Neural progenitor cell (in vitro differentiated cells): ENCODE measurements at regions not wholly inside any gene's neighbourhood (a gene's known extent, or its start where the extent isn't known, plus 50 kb on each side); places are given as distances from the start of the nearest gene placed in this dataset.

Experiments
- DNase-seq: peaks from one replicate; pipeline ENCODE4 v3.0.0-alpha.2; 2016; ENCODE audit warnings: low spot score
- H2AFZ ChIP-seq: fragments of 200-600 bp; sonication (generic); replicated peaks from 2 replicates; pipeline ENCODE4 v1.6.1; 2016; ENCODE audit warnings: antibody characterized with exemption
- H3F3A ChIP-seq: fragments of 200-600 bp; sonication (generic); 2 replicates; pipeline ENCODE4 v1.6.1; 2016; ENCODE audit warnings: antibody characterized with exemption, low read depth
- H3K27ac ChIP-seq: fragments of 200-600 bp; sonication (generic); 2 replicates; pipeline ENCODE4 v1.5.1; 2016; ENCODE audit warnings: mild to moderate bottlenecking
- H3K27me3 ChIP-seq: fragments of 200-600 bp; sonication (generic); 2 replicates; pipeline ENCODE4 v1.6.1; 2016; ENCODE audit warnings: mild to moderate bottlenecking, moderate library complexity
- H3K36me3 ChIP-seq: fragments of 200-600 bp; sonication (generic); 2 replicates; pipeline ENCODE4 v1.5.1; 2016
- H3K4me1 ChIP-seq: fragments of 200-600 bp; sonication (generic); 2 replicates; pipeline ENCODE4 v1.6.1; 2016; ENCODE audit warnings: mixed run types
- H3K4me2 ChIP-seq: fragments of 200-600 bp; sonication (generic); 2 replicates; pipeline ENCODE4 v1.6.1; 2016
- H3K4me3 ChIP-seq: fragments of 200-600 bp; sonication (generic); 2 replicates; pipeline ENCODE4 v1.5.1; 2016
- H3K79me2 ChIP-seq: fragments of 200-600 bp; sonication (generic); 2 replicates; pipeline ENCODE4 v1.6.1; 2016; ENCODE audit warnings: low read depth
- H3K9ac ChIP-seq: fragments of 200-600 bp; sonication (generic); 2 replicates; pipeline ENCODE4 v1.6.1; 2016
- H3K9me3 ChIP-seq: fragments of 200-600 bp; sonication (generic); 2 replicates; pipeline ENCODE4 v1.5.1; 2016; ENCODE audit warnings: low read depth
- H4K20me1 ChIP-seq: fragments of 200-600 bp; sonication (generic); 2 replicates; pipeline ENCODE4 v1.6.1; 2016; ENCODE audit warnings: low read depth
- H3K27ac Mint-ChIP-seq: 3 replicates; pipeline ENCODE4 v1.8.0; 2021; ENCODE audit warnings: mixed read lengths
- H3K27me3 Mint-ChIP-seq: 2 replicates; pipeline ENCODE4 v1.8.0; 2022; ENCODE audit warnings: low read depth, mild to moderate bottlenecking, inconsistent platforms, moderate library complexity, mixed read lengths; ENCODE audit not compliant: insufficient read depth
- H3K36me3 Mint-ChIP-seq: 3 replicates; pipeline ENCODE4 v1.8.0; 2021; ENCODE audit warnings: mixed read lengths
- H3K4me1 Mint-ChIP-seq: 3 replicates; pipeline ENCODE4 v1.8.0; 2021; ENCODE audit warnings: mixed read lengths
- H3K4me3 Mint-ChIP-seq: 3 replicates; pipeline ENCODE4 v1.8.0; 2021; ENCODE audit warnings: mild to moderate bottlenecking, moderate library complexity, mixed read lengths
- H3K9me3 Mint-ChIP-seq: 3 replicates; pipeline ENCODE4 v1.8.0; 2020; ENCODE audit warnings: mixed read lengths
- EZH2 ChIP-seq: fragments of 200-600 bp; sonication (generic); IDR thresholded peaks from 2 replicates; pipeline ENCODE4 v1.6.1; 2017; ENCODE audit warnings: antibody characterized with exemption, mild to moderate bottlenecking, moderate library complexity
- EZH2phosphoT487 ChIP-seq: fragments of 200-600 bp; sonication (generic); IDR thresholded peaks from 2 replicates; pipeline ENCODE4 v1.6.1; 2017; ENCODE audit warnings: antibody characterized with exemption
- TF ChIP-seq, protein P1 (sequence below): fragments of 200-600 bp; sonication (generic); IDR thresholded peaks from 2 replicates; pipeline ENCODE4 v1.5.1; 2017; ENCODE audit warnings: antibody characterized with exemption, mild to moderate bottlenecking

GRCh38 chr7:132650498-132650897, 74.2 kb upstream of the PLXNA4 start:
- no peak overlapping the region for H3K27ac ChIP-seq
- no peaks in the 10 kb centered on the region for H3K9me3 ChIP-seq
- H3K4me2 ChIP-seq: no peak overlapping the region
- peaks cover 10% of the 10 kb centered on the region for H3K4me1 ChIP-seq
- H3K4me3 ChIP-seq: no peak overlapping the region
- DNase-seq: no peak
- no peak overlapping the region for H3K4me3 Mint-ChIP-seq
- H3K36me3 Mint-ChIP-seq: no peaks in the 10 kb centered on the region
- H3F3A ChIP-seq: peaks cover 8% of the 10 kb centered on the region
- H4K20me1 ChIP-seq: no peaks in the 10 kb centered on the region
- peaks cover 13% of the 10 kb centered on the region for H3K4me1 Mint-ChIP-seq
- no peak overlapping the region for H3K9ac ChIP-seq
- H2AFZ ChIP-seq: no peak overlapping the region
- peaks cover 5% of the 10 kb centered on the region for H3K27me3 Mint-ChIP-seq
- H3K9me3 Mint-ChIP-seq: no peaks in the 10 kb centered on the region
- H3K36me3 ChIP-seq: no peaks in the 10 kb centered on the region
- H3K79me2 ChIP-seq: no peaks in the 10 kb centered on the region
- TF ChIP-seq, protein P1, sequence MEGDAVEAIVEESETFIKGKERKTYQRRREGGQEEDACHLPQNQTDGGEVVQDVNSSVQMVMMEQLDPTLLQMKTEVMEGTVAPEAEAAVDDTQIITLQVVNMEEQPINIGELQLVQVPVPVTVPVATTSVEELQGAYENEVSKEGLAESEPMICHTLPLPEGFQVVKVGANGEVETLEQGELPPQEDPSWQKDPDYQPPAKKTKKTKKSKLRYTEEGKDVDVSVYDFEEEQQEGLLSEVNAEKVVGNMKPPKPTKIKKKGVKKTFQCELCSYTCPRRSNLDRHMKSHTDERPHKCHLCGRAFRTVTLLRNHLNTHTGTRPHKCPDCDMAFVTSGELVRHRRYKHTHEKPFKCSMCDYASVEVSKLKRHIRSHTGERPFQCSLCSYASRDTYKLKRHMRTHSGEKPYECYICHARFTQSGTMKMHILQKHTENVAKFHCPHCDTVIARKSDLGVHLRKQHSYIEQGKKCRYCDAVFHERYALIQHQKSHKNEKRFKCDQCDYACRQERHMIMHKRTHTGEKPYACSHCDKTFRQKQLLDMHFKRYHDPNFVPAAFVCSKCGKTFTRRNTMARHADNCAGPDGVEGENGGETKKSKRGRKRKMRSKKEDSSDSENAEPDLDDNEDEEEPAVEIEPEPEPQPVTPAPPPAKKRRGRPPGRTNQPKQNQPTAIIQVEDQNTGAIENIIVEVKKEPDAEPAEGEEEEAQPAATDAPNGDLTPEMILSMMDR: no peak
- TF ChIP-seq EZH2phosphoT487: no peak
- no peak for TF ChIP-seq EZH2
- peaks cover under 1% of the 10 kb centered on the region for H3K27me3 ChIP-seq
- H3K27ac Mint-ChIP-seq: no peak overlapping the region

GRCh38 chr7:132647311-132647710, 71.0 kb upstream of the PLXNA4 start:
- Histone ChIP-seq H3K9ac (no peak overlapping the region), H3K4me3 (no peak overlapping the region), H3K27me3 (no peaks in the 10 kb centered on the region), H3K9me3 (no peaks in the 10 kb centered on the region), H3K36me3 (no peaks in the 10 kb centered on the region), H3K79me2 (no peaks in the 10 kb centered on the region), H4K20me1 (no peaks in the 10 kb centered on the region), H3F3A (peaks cover 7% of the 10 kb centered on the region), H2AFZ (no peak overlapping the region), H3K4me1 (no peaks in the 10 kb centered on the region), H3K27ac (no peak overlapping the region), H3K4me2 (no peak overlapping the region)
- Mint-ChIP-seq H3K9me3 (no peaks in the 10 kb centered on the region), H3K27me3 (peaks cover 2% of the 10 kb centered on the region), H3K4me1 (peaks cover 7% of the 10 kb centered on the region), H3K27ac (no peak overlapping the region), H3K36me3 (no peaks in the 10 kb centered on the region), H3K4me3 (no peak overlapping the region)
- no peak for DNase-seq
- no peak for TF ChIP-seq EZH2phosphoT487
- TF ChIP-seq, protein P1: no peak
- TF ChIP-seq EZH2: no peak

DNA sequence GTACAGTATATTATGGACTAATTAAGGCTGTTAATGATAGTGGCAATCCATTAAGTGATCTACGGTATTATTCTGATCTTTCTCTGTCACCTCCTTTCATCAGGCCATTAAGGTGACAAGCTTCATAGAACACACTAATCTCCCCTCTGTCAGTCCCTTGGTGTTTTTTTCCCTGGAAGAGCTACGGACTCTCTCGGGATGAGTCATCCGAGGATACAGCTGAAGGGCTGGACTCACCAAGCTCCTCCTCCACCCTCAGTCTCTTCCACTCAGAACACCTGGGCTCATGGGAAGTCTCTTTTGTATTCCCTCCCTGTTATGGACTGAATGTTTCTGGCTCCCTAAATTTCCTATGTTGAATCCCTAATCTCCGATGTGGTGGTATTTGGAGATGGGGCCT, 69.8 kb upstream of the PLXNA4 start:
- H3K27me3 ChIP-seq: no peaks in the 10 kb centered on the region
- H3K36me3 ChIP-seq: no peaks in the 10 kb centered on the region
- no peak overlapping the region for H3K27ac ChIP-seq
- TF ChIP-seq EZH2phosphoT487 (no peak), EZH2 (no peak)
- TF ChIP-seq, protein P1: no peak
- no peak for DNase-seq
- Mint-ChIP-seq H3K27ac (no peak overlapping the region), H3K9me3 (no peaks in the 10 kb centered on the region), H3K36me3 (no peaks in the 10 kb centered on the region), H3K4me3 (no peak overlapping the region), H3K27me3 (no peaks in the 10 kb centered on the region), H3K4me1 (peaks cover 7% of the 10 kb centered on the region)
- peaks cover 7% of the 10 kb centered on the region for H3F3A ChIP-seq
- H2AFZ ChIP-seq: no peak overlapping the region
- no peak overlapping the region for H3K4me3 ChIP-seq
- H3K4me1 ChIP-seq: no peaks in the 10 kb centered on the region
- H3K9ac ChIP-seq: no peak overlapping the region
- H3K9me3 ChIP-seq: no peaks in the 10 kb centered on the region
- no peak overlapping the region for H3K4me2 ChIP-seq
- H4K20me1 ChIP-seq: no peaks in the 10 kb centered on the region
- no peaks in the 10 kb centered on the region for H3K79me2 ChIP-seq

- Mint-ChIP-seq H3K27ac (no peak overlapping the region), H3K9me3 (no peaks in the 10 kb centered on the region), H3K36me3 (no peaks in the 10 kb centered on the region), H3K4me3 (no peak overlapping the region), H3K4me1 (peaks cover 7% of the 10 kb centered on the region), H3K27me3 (no peaks in the 10 kb centered on the region)
- no peaks in the 10 kb centered on the region for H3K9me3 ChIP-seq
- H3K4me1 ChIP-seq: no peaks in the 10 kb centered on the region
- no peak overlapping the region for H3K9ac ChIP-seq
- TF ChIP-seq, protein P1: no peak
- TF ChIP-seq EZH2: no peak
- TF ChIP-seq EZH2phosphoT487: no peak
- no peak overlapping the region for H3K4me2 ChIP-seq
- peaks cover 7% of the 10 kb centered on the region for H3F3A ChIP-seq
- H2AFZ ChIP-seq: no peak overlapping the region
- no peaks in the 10 kb centered on the region for H4K20me1 ChIP-seq
- no peak overlapping the region for H3K27ac ChIP-seq
- H3K36me3 ChIP-seq: no peaks in the 10 kb centered on the region
- H3K4me3 ChIP-seq: no peak overlapping the region
- no peak for DNase-seq
- H3K27me3 ChIP-seq: no peaks in the 10 kb centered on the region
- H3K79me2 ChIP-seq: no peaks in the 10 kb centered on the region
These were observed 67.0 kb upstream of the PLXNA4 start for GRCh38 chr7:132643302-132643701.
